Breast epithelium (tissue), 4 donors: ENCODE measurements at regions not wholly inside any gene's neighbourhood (a gene's known extent, or its start where the extent isn't known, plus 50 kb on each side); places are given as distances from the start of the nearest gene placed in this dataset.
A peak's percentile ranks its signal among the peaks of the same experiment; 100 is the strongest.

Experiments
- DNase-seq, 2 donors: peaks; one replicate each; pipeline ENCODE4 v3.0.0-alpha.2; 2019; ENCODE audit warnings: low spot score in 2 of 2
- H3K27ac ChIP-seq, 2 donors: fragments of 200-600 bp; sonication (generic) in 1 of 2; one replicate each; pipeline ENCODE4 v1.5.1; 2016 to 2019; ENCODE audit warnings: mild to moderate bottlenecking in 1 of 2
- H3K27me3 ChIP-seq, 2 donors: fragments of 200-600 bp; sonication (generic) in 1 of 2; one replicate each; pipeline versions ENCODE4 v1.5.1 to v1.6.0; 2017 to 2019; ENCODE audit warnings: control low read depth in 1 of 2, mild to moderate bottlenecking in 1 of 2
- H3K36me3 ChIP-seq: fragments of 200-600 bp; one replicate; pipeline ENCODE4 v1.5.1; 2019
- H3K4me1 ChIP-seq, 2 donors: fragments of 200-600 bp; sonication (generic); one replicate each; pipeline ENCODE4 v1.5.1; 2016 to 2019; ENCODE audit warnings: control low read depth in 1 of 2
- H3K4me3 ChIP-seq, 3 donors: fragments of 200-600 bp; sonication (generic); 1 replicate in 2 of 3; 2 replicates in 1 of 3; pipeline ENCODE4 v1.5.1; 2016 to 2019; ENCODE audit warnings: mild to moderate bottlenecking in 3 of 3, moderate library complexity in 2 of 3
- H3K9me3 ChIP-seq, 2 donors: fragments of 200-600 bp; sonication (generic) in 1 of 2; one replicate each; pipeline ENCODE4 v1.5.1; 2016 to 2019; ENCODE audit warnings: control low read depth in 1 of 2
- POLR2A ChIP-seq: fragments of 450-650 bp; IDR thresholded peaks from one replicate; pipeline ENCODE4 v1.6.1; 2016; ENCODE audit warnings: antibody characterized with exemption, mild to moderate bottlenecking, moderate library complexity
- POLR2AphosphoS5 ChIP-seq, 3 donors: sonication (generic); formaldehyde crosslinking; IDR thresholded peaks; one replicate each; pipeline ENCODE4 v1.6.1; 2017; ENCODE audit warnings: antibody characterized with exemption in 3 of 3
- intact Hi-C: fragments of 100-400 bp; cut with DNase I; formaldehyde crosslinking; loops from one replicate; pipeline ENCODE4 v1.15.1; 2023; ENCODE audit warnings: low total_unique reads
- TF ChIP-seq, protein P1 (sequence below), 3 donors: fragments of 450-650 bp; IDR thresholded peaks; one replicate each; pipeline ENCODE4 v1.5.1; 2016 to 2017; ENCODE audit warnings: antibody characterized with exemption in 3 of 3, mild to moderate bottlenecking in 3 of 3, moderate library complexity in 3 of 3

- no peak overlapping the region for H3K27ac ChIP-seq
Observed at GRCh38 chr4:37759833-37760232, 66.7 kb upstream of the PGM2 start.

DNA sequence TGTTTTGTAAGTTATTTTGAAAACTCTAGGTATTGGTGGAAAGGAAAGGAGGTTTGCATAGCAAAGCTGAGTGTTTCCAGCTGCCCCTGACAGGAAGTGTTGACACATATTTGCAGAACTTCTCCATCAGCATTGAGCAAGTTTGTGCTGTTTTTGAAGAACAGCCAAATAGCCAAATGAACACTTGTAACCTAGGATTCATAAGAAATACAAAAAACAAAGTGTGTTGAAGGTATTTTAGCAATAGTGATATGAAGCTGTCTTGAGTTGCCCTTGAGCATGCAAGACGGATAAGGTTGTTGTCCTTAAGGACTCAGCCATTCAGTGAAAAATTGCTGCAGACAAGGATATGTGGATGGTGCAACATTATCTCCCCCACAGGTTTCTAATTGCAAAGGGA lies 68.3 kb upstream of the PGM2 start:
- DNase-seq = no peak
- peak overlapping the region in 1 of 2 donors; percentile 14 for H3K27ac ChIP-seq
- no peaks in the 10 kb centered on the region for H3K9me3 ChIP-seq
- no peaks in the 10 kb centered on the region for H3K27me3 ChIP-seq
- intact Hi-C loops = no loop called here
- H3K4me1 ChIP-seq = no peaks in the 10 kb centered on the region
- no peak overlapping the region for H3K4me3 ChIP-seq
- TF ChIP-seq, protein P1, sequence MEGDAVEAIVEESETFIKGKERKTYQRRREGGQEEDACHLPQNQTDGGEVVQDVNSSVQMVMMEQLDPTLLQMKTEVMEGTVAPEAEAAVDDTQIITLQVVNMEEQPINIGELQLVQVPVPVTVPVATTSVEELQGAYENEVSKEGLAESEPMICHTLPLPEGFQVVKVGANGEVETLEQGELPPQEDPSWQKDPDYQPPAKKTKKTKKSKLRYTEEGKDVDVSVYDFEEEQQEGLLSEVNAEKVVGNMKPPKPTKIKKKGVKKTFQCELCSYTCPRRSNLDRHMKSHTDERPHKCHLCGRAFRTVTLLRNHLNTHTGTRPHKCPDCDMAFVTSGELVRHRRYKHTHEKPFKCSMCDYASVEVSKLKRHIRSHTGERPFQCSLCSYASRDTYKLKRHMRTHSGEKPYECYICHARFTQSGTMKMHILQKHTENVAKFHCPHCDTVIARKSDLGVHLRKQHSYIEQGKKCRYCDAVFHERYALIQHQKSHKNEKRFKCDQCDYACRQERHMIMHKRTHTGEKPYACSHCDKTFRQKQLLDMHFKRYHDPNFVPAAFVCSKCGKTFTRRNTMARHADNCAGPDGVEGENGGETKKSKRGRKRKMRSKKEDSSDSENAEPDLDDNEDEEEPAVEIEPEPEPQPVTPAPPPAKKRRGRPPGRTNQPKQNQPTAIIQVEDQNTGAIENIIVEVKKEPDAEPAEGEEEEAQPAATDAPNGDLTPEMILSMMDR (IDR thresholded peaks at IDR 0.05) = no peak
- TF ChIP-seq POLR2A (no peak), POLR2AphosphoS5 (IDR thresholded peaks at IDR 0.05) (peak in 1 of 3 donors; percentile 18)
- no peaks in the 10 kb centered on the region for H3K36me3 ChIP-seq

More at GRCh38 chr4:37759833-37760232, 66.7 kb upstream of the PGM2 start:
- H3K4me3 ChIP-seq = no peak overlapping the region
- H3K9me3 ChIP-seq = no peaks in the 10 kb centered on the region
- TF ChIP-seq, protein P1 (IDR thresholded peaks at IDR 0.05) = no peak
- TF ChIP-seq POLR2A (no peak), POLR2AphosphoS5 (IDR thresholded peaks at IDR 0.05) (no peak)
- no peak for DNase-seq
- intact Hi-C loops = no loop called here
- H3K4me1 ChIP-seq = no peaks in the 10 kb centered on the region
- no peaks in the 10 kb centered on the region for H3K36me3 ChIP-seq
- H3K27me3 ChIP-seq = no peaks in the 10 kb centered on the region

GRCh38 chr4:37757761-37758160 lies 68.7 kb upstream of the PGM2 start:
- TF ChIP-seq POLR2A (no peak), POLR2AphosphoS5 (IDR thresholded peaks at IDR 0.05) (no peak)
- TF ChIP-seq, protein P1 (IDR thresholded peaks at IDR 0.05) = no peak
- H3K27me3 ChIP-seq = no peaks in the 10 kb centered on the region
- no peaks in the 10 kb centered on the region for H3K36me3 ChIP-seq
- no peak for DNase-seq
- H3K27ac ChIP-seq = peak overlapping the region; percentile 14 to 26
- H3K9me3 ChIP-seq = no peaks in the 10 kb centered on the region
- H3K4me3 ChIP-seq = no peak overlapping the region
- no peaks in the 10 kb centered on the region for H3K4me1 ChIP-seq
- intact Hi-C loops = no loop called here

DNA sequence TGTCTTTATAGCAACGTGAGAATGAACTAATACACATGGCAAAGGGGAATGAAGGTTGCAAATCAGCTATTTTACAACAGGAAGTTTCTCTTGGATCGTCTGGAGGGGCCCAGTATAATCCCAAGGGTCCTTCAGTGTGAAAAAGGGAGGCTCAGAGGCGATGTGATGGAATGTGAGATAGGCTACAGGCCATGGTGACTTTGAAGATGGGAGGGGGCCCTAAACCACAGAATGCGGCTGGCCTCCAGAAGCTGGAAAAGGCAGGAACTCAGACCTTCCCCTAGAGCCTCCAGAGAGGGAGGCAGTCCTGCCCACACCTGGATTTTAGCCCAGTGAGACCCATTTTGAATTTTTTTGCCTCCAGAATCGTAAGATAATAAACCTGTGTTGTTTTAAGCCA lies 69.4 kb upstream of the PGM2 start:
- no peak overlapping the region for H3K4me3 ChIP-seq
- intact Hi-C loops = no loop called here
- H3K27ac ChIP-seq = no peak overlapping the region
- H3K27me3 ChIP-seq = no peaks in the 10 kb centered on the region
- no peaks in the 10 kb centered on the region for H3K4me1 ChIP-seq
- TF ChIP-seq POLR2AphosphoS5 (IDR thresholded peaks at IDR 0.05) (no peak), POLR2A (no peak)
- TF ChIP-seq, protein P1 (IDR thresholded peaks at IDR 0.05) = no peak
- no peak for DNase-seq
- no peaks in the 10 kb centered on the region for H3K36me3 ChIP-seq
- no peaks in the 10 kb centered on the region for H3K9me3 ChIP-seq

GRCh38 chr4:37754410-37755185 lies 68.4 kb upstream of the RELL1 start:
- no peak overlapping the region for H3K27ac ChIP-seq
- TF ChIP-seq POLR2A = no peak
- TF ChIP-seq POLR2AphosphoS5 (IDR thresholded peaks at IDR 0.05) = no peak
- TF ChIP-seq, protein P1 (IDR thresholded peaks at IDR 0.05) = no peak
- intact Hi-C loops = no loop called here
- no peak for DNase-seq
- no peaks in the 10 kb centered on the region for H3K36me3 ChIP-seq
- no peaks in the 10 kb centered on the region for H3K4me1 ChIP-seq
- no peaks in the 10 kb centered on the region for H3K9me3 ChIP-seq
- H3K4me3 ChIP-seq = no peak overlapping the region
- no peaks in the 10 kb centered on the region for H3K27me3 ChIP-seq
